ENCODE measurements at regions not wholly inside any gene's neighbourhood (a gene's known extent, or its start where the extent isn't known, plus 50 kb on each side); places are given as distances from the start of the nearest gene placed in this dataset.

DNA sequence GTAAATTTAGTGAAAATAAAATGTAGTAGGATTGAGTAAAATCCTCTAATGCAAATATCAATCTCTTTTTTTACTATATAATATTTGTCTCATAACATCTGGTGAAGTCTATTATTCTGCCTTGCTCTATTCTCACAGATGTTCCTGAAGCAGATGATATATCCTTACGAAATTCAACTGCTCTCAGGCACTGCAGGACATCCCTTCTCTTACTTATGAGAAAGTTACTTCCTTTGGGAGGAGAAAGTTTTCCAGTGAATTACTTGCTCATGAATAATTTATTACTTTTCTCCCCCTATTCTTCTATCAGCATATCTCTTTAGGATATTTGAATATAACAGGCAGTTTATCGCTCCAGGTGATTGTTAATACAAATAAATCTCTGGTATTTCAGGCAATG, 75.6 kb upstream of the AGA start:
- H3K27me3 ChIP-seq (ENCODE audit: control insufficient read depth, insufficient read depth, low read length) = no peaks in the 10 kb centered on the region
- no peaks in the 10 kb centered on the region for H3K9me3 ChIP-seq (ENCODE audit: control insufficient read depth in 2 of 3, insufficient read depth in 1 of 3, low read length in 3 of 3)
- DNase-seq (no peak), FAIRE-seq (no peak)
- H3K27ac ChIP-seq (ENCODE audit: low read depth in 2 of 2, low read length in 2 of 2) = no peak overlapping the region
- intact Hi-C loops (cut with DNase I) = no loop called here
- no peaks in the 10 kb centered on the region for H3K36me3 ChIP-seq (ENCODE audit: control insufficient read depth in 2 of 3, insufficient read depth in 3 of 3, low read length in 3 of 3)
- H3K9ac ChIP-seq (ENCODE audit: low read length in 3 of 3) = no peak overlapping the region
- H3K4me1 ChIP-seq (ENCODE audit: control insufficient read depth in 2 of 3, insufficient read depth in 2 of 3, low read depth in 1 of 3, low read length in 3 of 3) = no peaks in the 10 kb centered on the region
- no peak overlapping the region for H3K4me3 ChIP-seq (ENCODE audit: low read length in 3 of 3)
- TF ChIP-seq, protein P1, sequence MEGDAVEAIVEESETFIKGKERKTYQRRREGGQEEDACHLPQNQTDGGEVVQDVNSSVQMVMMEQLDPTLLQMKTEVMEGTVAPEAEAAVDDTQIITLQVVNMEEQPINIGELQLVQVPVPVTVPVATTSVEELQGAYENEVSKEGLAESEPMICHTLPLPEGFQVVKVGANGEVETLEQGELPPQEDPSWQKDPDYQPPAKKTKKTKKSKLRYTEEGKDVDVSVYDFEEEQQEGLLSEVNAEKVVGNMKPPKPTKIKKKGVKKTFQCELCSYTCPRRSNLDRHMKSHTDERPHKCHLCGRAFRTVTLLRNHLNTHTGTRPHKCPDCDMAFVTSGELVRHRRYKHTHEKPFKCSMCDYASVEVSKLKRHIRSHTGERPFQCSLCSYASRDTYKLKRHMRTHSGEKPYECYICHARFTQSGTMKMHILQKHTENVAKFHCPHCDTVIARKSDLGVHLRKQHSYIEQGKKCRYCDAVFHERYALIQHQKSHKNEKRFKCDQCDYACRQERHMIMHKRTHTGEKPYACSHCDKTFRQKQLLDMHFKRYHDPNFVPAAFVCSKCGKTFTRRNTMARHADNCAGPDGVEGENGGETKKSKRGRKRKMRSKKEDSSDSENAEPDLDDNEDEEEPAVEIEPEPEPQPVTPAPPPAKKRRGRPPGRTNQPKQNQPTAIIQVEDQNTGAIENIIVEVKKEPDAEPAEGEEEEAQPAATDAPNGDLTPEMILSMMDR (IDR thresholded peaks at IDR 0.05; ENCODE audit: borderline replicate concordance, extremely low read depth, insufficient read depth) = no peak

- H3K9me3 ChIP-seq (ENCODE audit: control insufficient read depth in 2 of 3, insufficient read depth in 1 of 3, low read length in 3 of 3) = no peaks in the 10 kb centered on the region
- DNase-seq (no peak), FAIRE-seq (no peak)
- H3K27me3 ChIP-seq (ENCODE audit: control insufficient read depth, insufficient read depth, low read length) = no peaks in the 10 kb centered on the region
- H3K9ac ChIP-seq (ENCODE audit: low read length in 3 of 3) = no peak overlapping the region
- intact Hi-C loops (cut with DNase I) = no loop called here
- no peaks in the 10 kb centered on the region for H3K36me3 ChIP-seq (ENCODE audit: control insufficient read depth in 2 of 3, insufficient read depth in 3 of 3, low read length in 3 of 3)
- no peak overlapping the region for H3K27ac ChIP-seq (ENCODE audit: low read depth in 2 of 2, low read length in 2 of 2)
- no peak overlapping the region for H3K4me3 ChIP-seq (ENCODE audit: low read length in 3 of 3)
- H3K4me1 ChIP-seq (ENCODE audit: control insufficient read depth in 2 of 3, insufficient read depth in 2 of 3, low read depth in 1 of 3, low read length in 3 of 3) = no peaks in the 10 kb centered on the region
- TF ChIP-seq, protein P1 (IDR thresholded peaks at IDR 0.05; ENCODE audit: borderline replicate concordance, extremely low read depth, insufficient read depth) = no peak
Observed at GRCh38 chr4:177519481-177520260, 77.4 kb upstream of the AGA start.

DNA sequence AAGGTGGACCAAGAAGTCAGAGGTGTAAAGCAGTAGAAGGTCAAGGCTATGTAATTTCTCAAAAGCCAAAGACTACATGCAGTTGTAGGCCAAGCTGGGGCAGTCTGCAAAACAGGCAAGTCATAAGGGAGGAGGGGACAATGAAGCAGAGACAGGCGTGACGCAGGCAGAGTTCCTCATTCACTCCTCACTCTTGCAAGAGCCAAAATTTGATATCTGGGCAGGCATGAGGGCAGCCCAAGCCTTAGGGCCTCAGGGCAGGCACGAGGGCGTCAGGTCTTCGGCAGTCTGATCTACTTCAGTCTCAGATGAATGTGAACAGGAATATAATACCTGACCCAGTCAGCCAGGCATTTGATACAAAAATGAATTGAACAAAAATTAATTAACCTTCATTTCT, 86.4 kb upstream of the AGA start:
- intact Hi-C loops (cut with DNase I) = no loop called here
- TF ChIP-seq, protein P1 (IDR thresholded peaks at IDR 0.05; ENCODE audit: borderline replicate concordance, extremely low read depth, insufficient read depth) = no peak
- DNase-seq = no peak
- Histone ChIP-seq H3K9ac (ENCODE audit: low read length in 3 of 3) (no peak overlapping the region), H3K27me3 (ENCODE audit: control insufficient read depth, insufficient read depth, low read length) (no peaks in the 10 kb centered on the region), H3K27ac (ENCODE audit: low read depth in 2 of 2, low read length in 2 of 2) (no peak overlapping the region), H3K36me3 (ENCODE audit: control insufficient read depth in 2 of 3, insufficient read depth in 3 of 3, low read length in 3 of 3) (no peaks in the 10 kb centered on the region), H3K4me3 (ENCODE audit: low read length in 3 of 3) (no peak overlapping the region), H3K4me1 (ENCODE audit: control insufficient read depth in 2 of 3, insufficient read depth in 2 of 3, low read depth in 1 of 3, low read length in 3 of 3) (no peaks in the 10 kb centered on the region), H3K9me3 (ENCODE audit: control insufficient read depth in 2 of 3, insufficient read depth in 1 of 3, low read length in 3 of 3) (no peaks in the 10 kb centered on the region)
- FAIRE-seq = no peak

DNA sequence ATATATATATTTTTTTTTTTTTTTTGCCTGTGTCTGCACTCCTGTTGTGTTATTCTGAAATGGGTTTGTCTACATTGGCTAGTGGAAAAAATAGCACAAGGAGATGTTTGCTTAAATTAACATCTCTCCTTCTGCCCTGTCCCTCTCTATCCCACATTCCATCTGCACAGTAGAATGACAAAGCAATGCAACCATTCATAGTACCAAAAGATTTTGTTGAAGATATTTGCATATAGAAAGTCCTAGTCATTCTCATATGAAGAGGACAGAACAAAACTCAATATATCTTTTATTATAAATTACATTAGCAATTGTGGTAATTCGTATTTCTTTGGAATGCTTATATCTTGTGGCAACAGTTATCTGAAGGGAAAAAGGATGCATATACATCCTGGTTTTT, 88.3 kb upstream of the AGA start:
- Histone ChIP-seq H3K9ac (ENCODE audit: low read length in 3 of 3) (no peak overlapping the region), H3K27ac (ENCODE audit: low read depth in 2 of 2, low read length in 2 of 2) (no peak overlapping the region), H3K9me3 (ENCODE audit: control insufficient read depth in 2 of 3, insufficient read depth in 1 of 3, low read length in 3 of 3) (no peaks in the 10 kb centered on the region), H3K36me3 (ENCODE audit: control insufficient read depth in 2 of 3, insufficient read depth in 3 of 3, low read length in 3 of 3) (no peaks in the 10 kb centered on the region), H3K27me3 (ENCODE audit: control insufficient read depth, insufficient read depth, low read length) (no peaks in the 10 kb centered on the region), H3K4me3 (ENCODE audit: low read length in 3 of 3) (no peak overlapping the region), H3K4me1 (ENCODE audit: control insufficient read depth in 2 of 3, insufficient read depth in 2 of 3, low read depth in 1 of 3, low read length in 3 of 3) (no peaks in the 10 kb centered on the region)
- FAIRE-seq = no peak
- TF ChIP-seq, protein P1 (IDR thresholded peaks at IDR 0.05; ENCODE audit: borderline replicate concordance, extremely low read depth, insufficient read depth) = no peak
- DNase-seq = no peak
- intact Hi-C loops (cut with DNase I) = no loop called here

Data from kidney (tissue), 13 donors.